GM23338 (cell line): ENCODE measurements at regions not wholly inside any gene's neighbourhood (a gene's known extent, or its start where the extent isn't known, plus 50 kb on each side); places are given as distances from the start of the nearest gene placed in this dataset.
"Not testable (repeated sequence)": the region's sequence is repeated elsewhere in the genome, so short reads cannot be mapped to it uniquely, and the experiment has no call there.

Experiments
- ATAC-seq: fragments of 200-7000 bp; cut with Tn5 transposase; 3 replicates; pipeline ENCODE4 v1.9.1; 2020
- DNase-seq: peaks from one replicate; pipeline ENCODE4 v3.0.0-alpha.2; 2015; ENCODE audit warnings: low spot score
- H2AFZ ChIP-seq: fragments of 200-600 bp; sonication (generic); 2 replicates; pipeline ENCODE4 v1.8.0; 2016; ENCODE audit warnings: antibody characterized with exemption, mild to moderate bottlenecking, moderate library complexity
- H3F3A ChIP-seq: fragments of 200-600 bp; sonication (generic); replicated peaks from 2 replicates; pipeline ENCODE4 v1.8.0; 2017; ENCODE audit warnings: antibody characterized with exemption, mixed run types, low read depth
- H3K27ac ChIP-seq: fragments of 200-600 bp; sonication (generic); 2 replicates; pipeline ENCODE4 v1.6.1; 2016; ENCODE audit warnings: low read depth
- H3K27me3 ChIP-seq: fragments of 200-600 bp; sonication (generic); 2 replicates; pipeline ENCODE4 v1.8.0; 2016; ENCODE audit warnings: mild to moderate bottlenecking, mixed run types, moderate library complexity; ENCODE audit not compliant: insufficient read depth
- H3K36me3 ChIP-seq: fragments of 200-600 bp; sonication (generic); 2 replicates; pipeline ENCODE4 v1.8.0; 2016; ENCODE audit warnings: mild to moderate bottlenecking; ENCODE audit not compliant: insufficient read depth
- H3K4me1 ChIP-seq: fragments of 200-600 bp; sonication (generic); 2 replicates; pipeline ENCODE4 v1.8.0; 2016; ENCODE audit warnings: mild to moderate bottlenecking, moderate library complexity; ENCODE audit not compliant: insufficient read depth
- H3K4me2 ChIP-seq: fragments of 200-600 bp; sonication (generic); 2 replicates; pipeline ENCODE4 v1.7.1; 2017; ENCODE audit warnings: mixed run types
- H3K4me3 ChIP-seq: fragments of 200-600 bp; sonication (generic); 2 replicates; pipeline ENCODE4 v1.6.1; 2016; ENCODE audit warnings: mixed run types
- H3K79me2 ChIP-seq: fragments of 200-600 bp; sonication (generic); replicated peaks from 2 replicates; pipeline ENCODE4 v1.8.0; 2017; ENCODE audit warnings: mild to moderate bottlenecking; ENCODE audit not compliant: insufficient read depth
- H3K9me2 ChIP-seq: fragments of 200-600 bp; sonication (generic); 2 replicates; pipeline ENCODE4 v1.8.0; 2017; ENCODE audit not compliant: insufficient read depth
- H4K20me1 ChIP-seq: fragments of 200-600 bp; sonication (generic); replicated peaks from 2 replicates; pipeline ENCODE4 v1.8.0; 2017; ENCODE audit warnings: mild to moderate bottlenecking; ENCODE audit not compliant: insufficient read depth
- H3K27ac Mint-ChIP-seq: 2 replicates; pipeline ENCODE4 v1.8.0; 2020; ENCODE audit warnings: inconsistent platforms, mild to moderate bottlenecking, moderate library complexity, mixed read lengths
- H3K27me3 Mint-ChIP-seq: 3 replicates; pipeline ENCODE4 v1.8.0; 2022; ENCODE audit warnings: low read depth, mild to moderate bottlenecking, moderate library complexity, mixed read lengths, inconsistent platforms; ENCODE audit not compliant: insufficient read depth, poor library complexity
- H3K36me3 Mint-ChIP-seq: 3 replicates; pipeline ENCODE4 v1.8.0; 2021; ENCODE audit warnings: low read depth, mild to moderate bottlenecking, inconsistent platforms, moderate library complexity, mixed read lengths
- H3K4me1 Mint-ChIP-seq: 3 replicates; pipeline ENCODE4 v1.8.0; 2020; ENCODE audit warnings: mild to moderate bottlenecking, inconsistent platforms, mixed read lengths
- H3K4me3 Mint-ChIP-seq: 3 replicates; pipeline ENCODE4 v1.8.0; 2021; ENCODE audit warnings: moderate library complexity, mild to moderate bottlenecking, inconsistent platforms, mixed read lengths
- H3K9me3 Mint-ChIP-seq: 3 replicates; pipeline ENCODE4 v1.8.0; 2020; ENCODE audit warnings: moderate library complexity, mild to moderate bottlenecking, inconsistent platforms, mixed read lengths
- CTCF ChIP-seq, 2 experiments: fragments of 200-600 bp in 1 of 2; sonication (generic) in 1 of 2; conservative IDR thresholded peaks; 2 replicates each; pipeline versions ENCODE4 v1.5.1 to v1.6.1; 2016 to 2017; ENCODE audit warnings: antibody characterized with exemption in 2 of 2, low read depth in 2 of 2, mild to moderate bottlenecking in 2 of 2, moderate library complexity in 1 of 2
- EZH2 ChIP-seq: fragments of 200-600 bp; sonication (generic); IDR thresholded peaks from one replicate; pipeline ENCODE4 v1.8.0; 2017; ENCODE audit warnings: antibody characterized with exemption, mild to moderate bottlenecking, low read depth; ENCODE audit not compliant: unreplicated experiment
- NANOG ChIP-seq: IDR thresholded peaks from 2 replicates; pipeline ENCODE4 v1.6.1; 2016; ENCODE audit warnings: antibody characterized with exemption, borderline replicate concordance
- STAT1 ChIP-seq: IDR thresholded peaks from one replicate; pipeline ENCODE4 v1.6.1; 2016; ENCODE audit warnings: antibody characterized with exemption; ENCODE audit not compliant: unreplicated experiment
- ZNF462 ChIP-seq: fragments of 250-450 bp; sonication (Bioruptor Pico); IDR thresholded peaks from 2 replicates; pipeline ENCODE4 v1.5.0; 2020; ENCODE audit warnings: mild to moderate bottlenecking, moderate library complexity

- not testable (repeated sequence) for H3K4me1 ChIP-seq, H3K36me3 Mint-ChIP-seq, H3K27me3 Mint-ChIP-seq, H3K27me3 ChIP-seq, H2AFZ ChIP-seq, H3K4me3 Mint-ChIP-seq, H3K27ac ChIP-seq, H3K4me1 Mint-ChIP-seq, ATAC-seq, H3K4me2 ChIP-seq, DNase-seq, H3K9me3 Mint-ChIP-seq, H3K4me3 ChIP-seq, H3K9me2 ChIP-seq, H3K27ac Mint-ChIP-seq, H3F3A ChIP-seq, H3K79me2 ChIP-seq, H4K20me1 ChIP-seq, H3K36me3 ChIP-seq
Observed at GRCh38 chr2:181737302-181737701, 57.0 kb upstream of the NEUROD1 start.

GRCh38 chr2:181738074-181738473 lies 57.8 kb upstream of the NEUROD1 start:
- peak; percentile 49 for DNase-seq
- Histone ChIP-seq H3K4me1 (no peaks in the 10 kb centered on the region), H3K4me2 (no peak overlapping the region), H3K4me3 (no peak overlapping the region), H3K9me2 (no peaks in the 10 kb centered on the region), H3F3A (no peaks in the 10 kb centered on the region), H4K20me1 (no peaks in the 10 kb centered on the region), H3K36me3 (no peaks in the 10 kb centered on the region), H3K79me2 (no peaks in the 10 kb centered on the region), H3K27me3 (no peaks in the 10 kb centered on the region), H2AFZ (no peak overlapping the region), H3K27ac (no peak overlapping the region)
- Mint-ChIP-seq H3K27me3 (no peaks in the 10 kb centered on the region), H3K4me1 (no peaks in the 10 kb centered on the region), H3K27ac (no peak overlapping the region), H3K9me3 (peaks cover 7% of the 10 kb centered on the region; the same call in 2 of the 3 replicates), H3K36me3 (no peaks in the 10 kb centered on the region), H3K4me3 (no peak overlapping the region)
- peak; percentile 67 for ATAC-seq
- TF ChIP-seq CTCF (conservative IDR thresholded peaks at IDR 0.05; ENCODE audit: low read depth in 2 of 2) (peak; percentile 59 to 67), EZH2 (no peak), NANOG (no peak), ZNF462 (CRISPR knock-in tag) (no peak), STAT1 (no peak)
